Activated CD4-positive, alpha-beta T cell treated with anti-CD3 and anti-CD28 coated beads, Interleukin-2, amount 50 U/mL, for 16 hours (primary cell): ENCODE measurements at regions not wholly inside any gene's neighbourhood (a gene's known extent, or its start where the extent isn't known, plus 50 kb on each side); places are given as distances from the start of the nearest gene placed in this dataset.

Experiments used
- DNase-seq: peaks from one replicate; pipeline ENCODE4 v3.0.0-alpha.2; 2020

- no peak for DNase-seq
These were observed 53.1 kb upstream of the ANKRD55 start for GRCh38 chr5:56286015-56286884.

- DNase-seq, result no peak
These were observed 49.8 kb upstream of the ANKRD55 start for GRCh38 chr5:56282951-56283350.
